HG03159 (cell line): ENCODE measurements at regions not wholly inside any gene's neighbourhood (a gene's known extent, or its start where the extent isn't known, plus 50 kb on each side); places are given as distances from the start of the nearest gene placed in this dataset.

Experiments used
- ATAC-seq: cut with Tn5 transposase; IDR thresholded peaks from one replicate; pipeline ENCODE4 v1.9.1; 2021; ENCODE audit warnings: mild to moderate bottlenecking, moderate library complexity; ENCODE audit not compliant: unreplicated experiment

GRCh38 chr10:109529258-109529657 is 394.1 kb downstream of the XPNPEP1 start:
- ATAC-seq: no peak

GRCh38 chr10:109517748-109518147 is 405.6 kb downstream of the XPNPEP1 start:
- ATAC-seq: no peak

- no peak for ATAC-seq
Observed at GRCh38 chr10:109504401-109504800, 418.9 kb downstream of the XPNPEP1 start.

GRCh38 chr10:109487691-109488090 is 435.6 kb downstream of the XPNPEP1 start:
- ATAC-seq: no peak

GRCh38 chr10:109480836-109481235 is 442.5 kb downstream of the XPNPEP1 start:
- ATAC-seq: no peak

DNA sequence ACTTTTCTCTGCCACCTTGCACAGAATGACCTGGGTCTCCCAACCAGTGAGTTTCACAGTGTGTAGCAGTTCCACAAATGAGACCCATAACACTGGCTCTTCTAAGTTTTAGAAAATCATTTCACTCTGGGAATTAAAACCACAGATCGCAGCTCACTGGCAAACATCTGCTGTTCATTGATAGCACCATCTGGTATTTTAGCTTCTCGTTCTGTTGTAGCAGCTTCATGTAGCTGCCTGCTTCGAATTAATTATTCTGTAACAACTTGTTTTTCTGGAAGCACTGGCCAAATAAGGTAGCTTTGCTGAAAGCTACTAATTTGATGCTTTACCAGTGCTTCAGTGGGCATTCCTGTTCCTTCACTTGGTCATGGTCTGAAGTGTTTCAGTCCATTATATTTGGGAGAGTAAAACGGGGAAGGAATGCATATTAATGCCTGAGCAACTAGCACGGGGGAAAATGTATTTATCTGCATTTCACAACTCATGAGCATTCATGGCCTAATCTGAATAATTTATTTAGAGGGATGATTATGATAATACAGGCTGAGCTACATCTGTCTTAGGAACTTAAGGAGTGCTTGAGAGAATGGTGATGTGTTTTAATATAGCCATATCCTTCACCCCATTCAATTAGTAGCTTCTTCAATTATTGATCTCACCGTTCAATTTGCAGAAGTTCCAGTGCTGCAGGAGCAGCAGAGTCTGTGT is 447.4 kb downstream of the XPNPEP1 start:
- ATAC-seq: no peak

- no peak for ATAC-seq
Observed at GRCh38 chr10:109474812-109475211, 448.5 kb downstream of the XPNPEP1 start.

- no peak for ATAC-seq
Observed at GRCh38 chr10:109474261-109474660, 449.1 kb downstream of the XPNPEP1 start.

GRCh38 chr10:109467551-109467950 is 455.8 kb downstream of the XPNPEP1 start:
- ATAC-seq: no peak

- no peak for ATAC-seq
Observed at GRCh38 chr10:109464949-109465348, 458.4 kb downstream of the XPNPEP1 start.

- no peak for ATAC-seq
Observed at GRCh38 chr10:109457302-109457638, 466.0 kb downstream of the XPNPEP1 start.

- no peak for ATAC-seq
Observed at GRCh38 chr10:109456566-109457301, 466.6 kb downstream of the XPNPEP1 start.

DNA sequence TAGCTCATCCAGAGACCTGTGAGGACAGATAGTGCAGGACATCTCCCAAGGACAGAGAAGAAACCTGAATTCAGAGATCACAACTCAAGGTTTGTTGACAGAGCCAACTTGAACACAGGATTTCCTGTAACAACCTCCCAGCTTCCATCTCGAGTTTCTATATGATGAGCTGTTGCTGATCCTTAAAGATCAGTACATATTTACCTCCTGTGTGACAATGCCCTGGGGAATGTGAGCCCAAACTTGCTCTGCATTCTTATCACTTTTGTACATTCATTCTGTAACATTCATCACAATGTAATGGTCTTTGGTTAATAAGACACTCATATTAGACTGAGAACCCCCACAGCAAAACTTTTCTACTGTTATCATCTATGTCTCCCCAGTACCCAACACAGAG is 468.6 kb downstream of the XPNPEP1 start:
- ATAC-seq: no peak

GRCh38 chr10:109451879-109452278 is 471.4 kb downstream of the XPNPEP1 start:
- no peak for ATAC-seq

DNA sequence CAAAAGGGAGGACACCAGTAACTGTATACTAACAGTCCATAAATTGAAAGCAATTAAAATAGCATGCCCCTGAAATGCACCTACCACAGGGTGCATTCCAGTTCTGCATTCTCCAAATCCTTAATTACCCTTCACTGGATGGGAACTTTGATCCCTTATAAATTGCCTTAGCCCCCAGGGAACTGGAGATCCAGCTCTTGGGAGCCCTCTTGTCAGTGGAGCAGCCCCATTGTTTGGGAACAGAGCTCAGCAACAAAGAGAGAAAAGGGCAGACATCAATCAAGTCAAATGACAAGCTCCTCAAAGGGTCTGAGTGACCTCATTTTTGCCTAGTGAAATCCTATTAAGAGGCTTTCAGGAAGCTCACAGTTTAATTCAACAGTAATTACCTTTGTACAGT is 472.6 kb downstream of the XPNPEP1 start:
- ATAC-seq: no peak

- no peak for ATAC-seq
Observed at GRCh38 chr10:109433434-109433833, 489.9 kb downstream of the XPNPEP1 start.

- ATAC-seq: no peak
Observed at GRCh38 chr10:109432281-109432680, 491.0 kb downstream of the XPNPEP1 start.

DNA sequence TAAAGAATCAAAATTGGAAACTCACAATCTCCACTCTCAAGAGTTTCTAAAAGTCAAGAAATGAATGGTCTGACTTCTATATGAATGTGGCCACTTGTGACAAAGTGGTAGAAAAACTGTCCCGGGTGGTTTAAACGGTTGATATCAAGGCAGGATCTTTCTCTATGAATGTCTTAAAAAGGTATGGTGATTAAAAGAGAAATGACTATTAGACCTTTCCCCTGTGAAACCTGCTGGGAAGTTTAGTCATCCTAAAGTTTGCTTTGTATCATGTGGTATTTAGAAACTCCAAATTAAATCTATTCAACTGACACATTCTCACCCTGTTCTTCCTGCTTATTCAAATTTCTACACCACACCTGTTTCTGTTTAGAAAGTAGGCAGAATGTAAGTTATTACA is 492.5 kb downstream of the XPNPEP1 start:
- ATAC-seq: no peak

GRCh38 chr10:109430043-109430760 is 493.1 kb downstream of the XPNPEP1 start:
- no peak for ATAC-seq

- ATAC-seq: no peak
Observed at GRCh38 chr10:109428775-109429491, 494.4 kb downstream of the XPNPEP1 start.

- ATAC-seq: no peak
Observed at GRCh38 chr10:109427411-109427810, 495.9 kb downstream of the XPNPEP1 start.
